ENCODE measurements at regions not wholly inside any gene's neighbourhood (a gene's known extent, or its start where the extent isn't known, plus 50 kb on each side); places are given as distances from the start of the nearest gene placed in this dataset.

- Histone ChIP-seq H3K9ac (peak overlapping the region; percentile 99), H3K27ac (ENCODE audit: low read depth in 2 of 2, low read length in 1 of 2) (peak overlapping the region; percentile 100), H3F3A (replicated peaks; ENCODE audit: insufficient read depth) (peaks cover 45% of the 10 kb centered on the region), H3K4me2 (peak overlapping the region; percentile 95), H2AFZ (ENCODE audit: low read depth) (no peak overlapping the region), H3K4me3 (ENCODE audit: low read depth in 2 of 2, low read length in 1 of 2) (peak overlapping the region; percentile 69 to 92), H3K4me1 (ENCODE audit: control insufficient read depth in 1 of 2, insufficient read depth in 2 of 2, low read depth in 1 of 2, low read length in 1 of 2) (peaks cover 15 to 25% of the 10 kb centered on the region in 2 experiments; a peak in 3 of 4 replicates), H3K27me3 (ENCODE audit: insufficient read depth) (no peaks in the 10 kb centered on the region), H3K9me2 (no peaks in the 10 kb centered on the region), H3K9me3 (no peaks in the 10 kb centered on the region), H3K79me2 (ENCODE audit: insufficient read depth) (peaks cover 89% of the 10 kb centered on the region), H3K36me3 (replicated peaks in 1 of 2; ENCODE audit: control insufficient read depth in 1 of 2, insufficient read depth in 2 of 2, low read length in 1 of 2) (peaks cover 26 to 29% of the 10 kb centered on the region in 2 experiments), H4K20me1 (ENCODE audit: insufficient read depth) (peaks cover 30% of the 10 kb centered on the region)
- CTCF ChIA-PET: interaction anchor here (0.7 to 2.6 kb wide), 9 partner anchors 11 to 64 kb away, joined by 3 to 18 read pairs (median 5); no protein-coding TSS in a partner anchor
- WGBS (ENCODE audit: low lambda C conversion rate): 4% methylated on average over 4 of the region's 57 CpGs
- POLR2A ChIA-PET: interaction anchor here (0.6 to 3.3 kb wide), 14 partner anchors 8 to 72 kb away, joined by 3 to 54 read pairs (median 7); no protein-coding TSS in a partner anchor
- no peak for DNase-seq
- no peak for TF ChIP-seq YY1 (IDR thresholded peaks at IDR 0.05; ENCODE audit: low read depth)
- no peak for TF ChIP-seq RCOR1 (IDR thresholded peaks at IDR 0.05; ENCODE audit: low read length)
- TF ChIP-seq, protein P1, sequence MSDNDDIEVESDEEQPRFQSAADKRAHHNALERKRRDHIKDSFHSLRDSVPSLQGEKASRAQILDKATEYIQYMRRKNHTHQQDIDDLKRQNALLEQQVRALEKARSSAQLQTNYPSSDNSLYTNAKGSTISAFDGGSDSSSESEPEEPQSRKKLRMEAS (IDR thresholded peaks at IDR 0.05; ENCODE audit: low read depth): peak; percentile 1
- peak; percentile 10; the same call in 1 of the 2 replicates for TF ChIP-seq POLR2AphosphoS5 (IDR thresholded peaks at IDR 0.05; ENCODE audit: low read depth, low read length)
Measured at GRCh38 chr22:46070215-46070802, 80.0 kb upstream of the PPARA start.

DNA sequence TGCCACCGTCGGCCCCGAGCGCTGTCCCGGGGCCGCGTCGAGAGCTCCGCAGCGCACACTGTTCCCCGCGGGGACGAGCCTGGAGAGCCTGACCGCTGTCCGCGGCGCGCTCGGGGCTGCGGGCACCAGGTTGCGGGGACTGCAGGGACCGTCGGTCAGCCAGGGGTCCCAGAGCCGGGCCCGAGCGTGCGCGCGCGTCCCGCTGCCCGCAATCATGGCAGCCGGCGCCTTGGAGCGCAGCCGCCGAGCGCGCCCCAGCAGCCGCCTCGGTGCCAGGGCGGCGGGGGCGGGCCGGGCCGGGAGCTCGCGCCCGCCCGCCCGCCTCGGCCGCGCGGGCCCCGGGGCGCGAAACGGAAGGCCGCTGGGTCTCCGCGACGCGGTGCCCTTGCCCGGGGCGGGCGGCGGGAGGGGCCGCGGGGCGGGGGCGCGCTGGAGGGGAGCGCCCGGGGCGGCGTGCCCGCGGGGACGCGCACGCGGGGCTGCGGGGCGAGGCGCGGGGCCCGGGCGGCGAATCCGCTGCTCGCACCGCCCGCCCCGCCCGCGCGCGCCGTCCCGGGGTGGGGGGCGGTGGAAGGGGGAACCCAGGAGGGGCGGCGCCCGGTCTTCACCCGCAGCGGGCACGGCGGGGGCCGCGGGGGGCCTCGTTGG lies 79.4 kb upstream of the PPARA start:
- CTCF ChIA-PET: interaction anchor here (0.7 to 2.6 kb wide), 6 partner anchors 10 to 65 kb away, joined by 3 to 18 read pairs (median 9); no protein-coding TSS in a partner anchor
- Histone ChIP-seq H4K20me1 (ENCODE audit: insufficient read depth) (peaks cover 36% of the 10 kb centered on the region), H3K79me2 (ENCODE audit: insufficient read depth) (peaks cover 89% of the 10 kb centered on the region), H3K4me1 (ENCODE audit: control insufficient read depth in 1 of 2, insufficient read depth in 2 of 2, low read depth in 1 of 2, low read length in 1 of 2) (peaks cover 10 to 30% of the 10 kb centered on the region in 2 experiments; a peak in 3 of 4 replicates), H3K27me3 (ENCODE audit: insufficient read depth) (no peaks in the 10 kb centered on the region), H2AFZ (ENCODE audit: low read depth) (no peak overlapping the region), H3K9me2 (no peaks in the 10 kb centered on the region), H3K9me3 (no peaks in the 10 kb centered on the region), H3K27ac (ENCODE audit: low read depth in 2 of 2, low read length in 1 of 2) (peak overlapping the region; percentile 100), H3F3A (replicated peaks; ENCODE audit: insufficient read depth) (peaks cover 42% of the 10 kb centered on the region), H3K36me3 (replicated peaks in 1 of 2; ENCODE audit: control insufficient read depth in 1 of 2, insufficient read depth in 2 of 2, low read length in 1 of 2) (peaks cover 32 to 35% of the 10 kb centered on the region in 2 experiments), H3K4me3 (ENCODE audit: low read depth in 2 of 2, low read length in 1 of 2) (peak overlapping the region; percentile 69 to 92), H3K4me2 (peak overlapping the region; percentile 95), H3K9ac (peak overlapping the region; percentile 100)
- TF ChIP-seq JUND (IDR thresholded peaks at IDR 0.05) (no peak), TAF1 (IDR thresholded peaks at IDR 0.05; ENCODE audit: borderline replicate concordance, low read depth, low read length) (0 out of 2 replicates have a peak, but pooled peaks have one; percentile 21)
- peak; percentile 88 for DNase-seq
- WGBS (ENCODE audit: low lambda C conversion rate): no CpG with 5 or more reads among the region's 112 CpGs
- POLR2A ChIA-PET: interaction anchor here (0.6 to 3.3 kb wide), 11 partner anchors 8 to 73 kb away, joined by 3 to 54 read pairs (median 9); no protein-coding TSS in a partner anchor

- Histone ChIP-seq H3K4me3 (ENCODE audit: low read depth in 2 of 2, low read length in 1 of 2) (peak overlapping the region; percentile 90 to 92), H3K9ac (peak overlapping the region; percentile 100), H4K20me1 (ENCODE audit: insufficient read depth) (peaks cover 43% of the 10 kb centered on the region), H3K79me2 (ENCODE audit: insufficient read depth) (peaks cover 89% of the 10 kb centered on the region), H3K9me3 (no peaks in the 10 kb centered on the region), H3K4me2 (peak overlapping the region; percentile 99; the same call in 1 of the 2 replicates), H3K36me3 (replicated peaks in 1 of 2; ENCODE audit: control insufficient read depth in 1 of 2, insufficient read depth in 2 of 2, low read length in 1 of 2) (peaks cover 38 to 42% of the 10 kb centered on the region in 2 experiments), H3K27me3 (ENCODE audit: insufficient read depth) (no peaks in the 10 kb centered on the region), H3K4me1 (ENCODE audit: control insufficient read depth in 1 of 2, insufficient read depth in 2 of 2, low read depth in 1 of 2, low read length in 1 of 2) (peaks cover 6 to 33% of the 10 kb centered on the region in 2 experiments; a peak in 3 of 4 replicates), H3K9me2 (no peaks in the 10 kb centered on the region), H2AFZ (ENCODE audit: low read depth) (no peak overlapping the region), H3K27ac (ENCODE audit: low read depth in 2 of 2, low read length in 1 of 2) (peak overlapping the region; percentile 96 to 100), H3F3A (replicated peaks; ENCODE audit: insufficient read depth) (peaks cover 42% of the 10 kb centered on the region)
- WGBS (ENCODE audit: low lambda C conversion rate): 3% methylated on average over 8 of the region's 109 CpGs
- ChIA-PET CTCF (interaction anchor here (1.0 to 2.8 kb wide), 4 partner anchors 15 to 65 kb away, joined by 3 to 18 read pairs (median 14); no protein-coding TSS in a partner anchor), POLR2A (interaction anchor here (0.7 to 7.6 kb wide), 11 partner anchors 11 to 74 kb away, joined by 3 to 83 read pairs (median 25); no protein-coding TSS in a partner anchor)
- peak; percentile 88 for DNase-seq
- TF ChIP-seq, protein P2, sequence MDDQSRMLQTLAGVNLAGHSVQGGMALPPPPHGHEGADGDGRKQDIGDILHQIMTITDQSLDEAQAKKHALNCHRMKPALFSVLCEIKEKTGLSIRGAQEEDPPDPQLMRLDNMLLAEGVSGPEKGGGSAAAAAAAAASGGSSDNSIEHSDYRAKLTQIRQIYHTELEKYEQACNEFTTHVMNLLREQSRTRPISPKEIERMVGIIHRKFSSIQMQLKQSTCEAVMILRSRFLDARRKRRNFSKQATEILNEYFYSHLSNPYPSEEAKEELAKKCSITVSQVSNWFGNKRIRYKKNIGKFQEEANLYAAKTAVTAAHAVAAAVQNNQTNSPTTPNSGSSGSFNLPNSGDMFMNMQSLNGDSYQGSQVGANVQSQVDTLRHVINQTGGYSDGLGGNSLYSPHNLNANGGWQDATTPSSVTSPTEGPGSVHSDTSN (IDR thresholded peaks at IDR 0.05): peak; percentile 27; the same call in 1 of the 2 replicates
- TF ChIP-seq USF1 (IDR thresholded peaks at IDR 0.05; ENCODE audit: borderline replicate concordance, low read depth) (no peak), NRF1 (IDR thresholded peaks at IDR 0.05; ENCODE audit: low read depth, low read length) (no peak), RFX5 (IDR thresholded peaks at IDR 0.05; ENCODE audit: low read length) (no peak), SIN3A (IDR thresholded peaks at IDR 0.05; ENCODE audit: borderline replicate concordance, low read depth, low read length) (peak; percentile 91; the same call in 1 of the 2 replicates), RXRA (IDR thresholded peaks at IDR 0.05; ENCODE audit: borderline replicate concordance, low read depth) (no peak), TCF12 (IDR thresholded peaks at IDR 0.05) (peak; percentile 50; the same call in 1 of the 2 replicates), TAF1 (IDR thresholded peaks at IDR 0.05; ENCODE audit: borderline replicate concordance, low read depth, low read length) (peak; percentile 95), YY1 (IDR thresholded peaks at IDR 0.05; ENCODE audit: low read depth) (no peak), RAD21 (IDR thresholded peaks at IDR 0.05; ENCODE audit: low read length) (no peak; the same call in 1 of the 2 replicates), NFIC (IDR thresholded peaks at IDR 0.05; ENCODE audit: borderline replicate concordance) (peak; percentile 94), POLR2AphosphoS5 (IDR thresholded peaks at IDR 0.05; ENCODE audit: low read depth, low read length) (peak; percentile 88), EP300 (IDR thresholded peaks at IDR 0.05; ENCODE audit: borderline replicate concordance in 1 of 2, low read depth in 1 of 2, low read length in 1 of 2) (peak; percentile 15 to 57; a peak in 1 of 4 replicates), ELF1 (IDR thresholded peaks at IDR 0.05) (no peak)
Measured at GRCh38 chr22:46071451-46072109, 78.7 kb upstream of the PPARA start.
